COLO829 (cell line): ENCODE measurements at regions not wholly inside any gene's neighbourhood (a gene's known extent, or its start where the extent isn't known, plus 50 kb on each side); places are given as distances from the start of the nearest gene placed in this dataset.
"Not testable (repeated sequence)": the region's sequence is repeated elsewhere in the genome, so short reads cannot be mapped to it uniquely, and the experiment has no call there.

Source experiments
- DNase-seq: peaks from one replicate; pipeline ENCODE4 v3.0.0; 2012; ENCODE audit warnings: low spot score

DNA sequence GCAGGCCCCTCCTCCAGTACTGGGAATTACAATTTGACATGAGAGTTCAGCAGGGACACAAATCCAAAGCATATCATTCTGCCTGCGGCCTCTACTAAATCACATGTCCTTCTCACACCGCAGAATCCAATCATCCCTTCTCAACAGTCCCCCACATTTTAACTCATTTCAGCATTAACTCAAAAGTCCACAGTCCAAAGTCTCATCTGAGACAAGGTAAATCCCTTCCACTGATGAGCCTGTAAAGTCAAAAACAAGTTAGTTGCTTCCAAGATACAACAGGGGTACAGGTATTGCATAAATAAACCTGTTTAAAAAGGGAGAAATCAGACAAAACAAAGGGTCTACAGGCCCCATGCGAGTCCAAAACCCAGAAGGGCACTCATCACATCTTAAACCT lies 64.0 kb downstream of the EBNA1BP2 start:
- no peak for DNase-seq

- DNase-seq, result no peak
Measured at GRCh38 chr1:43107664-43108063, 64.4 kb downstream of the EBNA1BP2 start.

- DNase-seq, result no peak
Measured at GRCh38 chr1:43104027-43104763, 67.9 kb downstream of the EBNA1BP2 start.

DNA sequence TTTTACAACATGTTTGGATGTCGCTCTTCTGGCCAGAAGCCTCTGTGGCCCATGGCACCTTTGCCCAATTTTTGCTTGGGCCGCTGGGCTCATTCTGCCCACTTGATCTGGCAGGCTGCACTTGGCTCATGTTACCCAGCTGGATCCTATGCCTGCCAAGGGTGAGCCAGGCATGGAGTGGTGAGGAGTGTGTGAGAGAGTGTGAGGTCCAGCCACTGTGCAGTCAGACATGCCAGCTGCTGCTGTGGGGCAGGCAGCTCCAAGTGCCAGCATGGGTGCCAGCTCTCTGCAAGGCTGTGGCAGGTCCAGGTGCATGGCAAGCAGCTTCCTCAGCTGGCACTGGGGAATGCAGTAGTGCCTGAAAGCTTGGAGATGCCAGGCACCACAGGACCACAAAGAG lies 71.0 kb downstream of the EBNA1BP2 start:
- no peak for DNase-seq

GRCh38 chr1:43098200-43098599 lies 73.9 kb downstream of the EBNA1BP2 start:
- DNase-seq, result no peak

GRCh38 chr1:43096528-43096927 lies 75.6 kb downstream of the EBNA1BP2 start:
- not testable (repeated sequence) for DNase-seq

GRCh38 chr1:43090812-43091211 lies 81.3 kb downstream of the EBNA1BP2 start:
- DNase-seq, result not testable (repeated sequence)

DNA sequence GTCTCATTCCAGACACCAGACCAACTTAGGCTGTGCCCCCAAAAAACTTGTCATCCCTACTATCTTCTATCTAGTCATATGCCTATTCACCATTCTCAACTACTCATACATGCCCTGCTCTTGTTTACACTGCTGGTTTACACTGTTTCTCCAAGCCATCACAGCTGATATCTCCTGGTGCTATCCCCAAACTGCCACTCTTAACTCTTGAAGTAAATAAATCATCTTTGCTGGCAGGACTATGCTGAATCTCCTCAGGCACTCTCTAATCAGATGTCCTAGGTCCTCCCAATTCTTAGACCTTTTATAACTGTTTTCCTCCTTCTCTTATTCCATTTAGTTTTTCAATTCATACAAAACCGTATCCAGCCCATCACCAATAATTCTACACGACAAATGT lies 81.9 kb downstream of the EBNA1BP2 start:
- not testable (repeated sequence) for DNase-seq

- DNase-seq, result no peak
Measured at GRCh38 chr1:43083375-43083891, 88.7 kb downstream of the EBNA1BP2 start.

GRCh38 chr1:43082740-43083139 lies 89.3 kb downstream of the EBNA1BP2 start:
- no peak for DNase-seq

DNA sequence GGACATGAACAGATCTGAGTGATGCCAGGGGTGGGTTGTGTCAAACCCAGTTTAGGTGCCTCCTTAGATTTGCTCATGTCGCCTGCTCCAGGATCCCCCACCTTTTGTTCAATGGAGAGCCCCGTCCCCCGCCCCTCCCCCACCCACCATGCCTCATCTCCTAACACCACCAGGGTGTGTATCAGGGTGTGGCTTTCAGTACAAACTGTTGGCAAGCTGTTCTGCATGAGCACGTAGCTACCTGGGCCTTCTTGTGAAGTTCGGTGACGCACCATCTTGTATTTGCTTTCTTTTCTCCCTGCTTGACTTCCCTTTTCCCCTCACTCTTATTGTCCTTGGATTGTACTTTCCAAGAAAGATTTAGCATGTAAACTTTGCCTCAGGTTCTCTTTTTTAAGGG lies 94.8 kb downstream of the EBNA1BP2 start:
- no peak for DNase-seq

DNA sequence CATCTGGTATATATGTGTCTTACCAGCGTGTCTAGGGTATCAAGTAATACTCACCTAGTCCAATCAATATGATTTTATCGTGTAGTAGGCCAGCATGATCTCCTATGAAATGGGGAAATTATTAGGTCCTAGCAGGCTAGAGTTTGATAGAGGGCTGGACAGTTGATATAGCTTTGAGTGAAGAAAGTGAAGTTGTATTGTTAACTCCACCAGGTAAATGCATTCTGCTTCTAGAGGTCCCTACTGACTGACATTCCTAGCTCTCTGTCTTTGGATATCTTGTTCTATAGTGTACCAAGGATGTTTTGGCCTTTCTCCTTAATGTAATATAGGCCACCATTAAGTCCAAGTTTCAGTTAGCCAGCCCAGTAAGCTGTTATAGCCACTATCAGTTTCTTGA lies 97.4 kb downstream of the EBNA1BP2 start:
- DNase-seq, result no peak

- DNase-seq, result no peak
Measured at GRCh38 chr1:43074244-43074643, 97.8 kb downstream of the EBNA1BP2 start.

GRCh38 chr1:43073490-43074230 lies 98.4 kb downstream of the EBNA1BP2 start:
- peak; percentile 65 for DNase-seq

- DNase-seq, result no peak
Measured at GRCh38 chr1:43072314-43072713, 99.8 kb downstream of the EBNA1BP2 start.

GRCh38 chr1:43071241-43071640 lies 100.8 kb downstream of the EBNA1BP2 start:
- no peak for DNase-seq

DNA sequence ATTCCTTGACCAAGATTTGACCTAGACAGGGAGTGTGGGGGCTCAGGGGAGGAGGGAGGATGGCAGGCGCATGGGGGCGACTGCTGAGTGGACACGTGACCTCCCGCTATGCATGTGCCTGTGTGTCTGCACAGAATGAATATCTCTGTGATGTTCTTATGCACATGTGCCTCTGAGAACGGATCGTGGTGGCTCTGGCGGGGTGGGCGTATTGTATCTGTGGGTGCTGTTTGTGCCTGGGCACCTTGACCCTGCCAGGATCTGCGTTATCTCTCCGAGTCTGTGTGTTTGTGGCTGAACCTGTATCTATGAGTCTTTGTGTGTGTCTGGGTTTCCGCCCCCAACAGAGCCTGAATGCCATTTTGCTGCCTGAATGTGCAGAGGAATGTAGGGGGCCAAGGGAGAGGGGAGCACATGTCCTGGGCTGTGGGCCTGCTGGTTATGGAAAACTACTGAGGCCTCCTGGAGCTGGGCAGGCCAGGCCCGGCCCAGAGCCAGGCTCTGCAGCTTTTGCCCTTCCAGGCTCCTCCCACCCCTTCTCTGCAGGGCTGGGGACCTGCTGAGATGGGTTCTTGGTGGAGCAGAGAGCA lies 102.5 kb downstream of the EBNA1BP2 start:
- no peak for DNase-seq

DNA sequence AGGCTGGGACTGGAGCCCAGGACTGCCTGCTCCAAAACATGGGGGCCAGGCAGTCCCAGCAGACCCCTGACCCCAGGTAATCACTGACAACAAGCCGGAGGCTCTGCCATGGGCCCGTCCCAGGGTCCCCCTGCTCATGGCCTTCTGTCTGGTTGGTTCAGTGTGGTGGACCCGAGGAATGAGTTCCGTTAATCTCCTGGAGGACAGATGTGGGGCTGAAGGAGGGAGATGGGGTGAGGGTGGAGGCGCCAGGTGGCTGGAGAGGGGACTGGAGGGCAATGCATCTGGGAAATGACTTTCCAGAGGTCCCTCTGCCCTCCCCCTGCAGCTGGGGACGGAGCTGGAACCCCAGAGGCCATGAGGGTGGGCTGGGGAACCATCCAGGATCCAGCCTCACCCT lies 103.2 kb downstream of the EBNA1BP2 start:
- DNase-seq, result no peak

GRCh38 chr1:43067977-43068751 lies 103.9 kb downstream of the EBNA1BP2 start:
- no peak for DNase-seq

DNA sequence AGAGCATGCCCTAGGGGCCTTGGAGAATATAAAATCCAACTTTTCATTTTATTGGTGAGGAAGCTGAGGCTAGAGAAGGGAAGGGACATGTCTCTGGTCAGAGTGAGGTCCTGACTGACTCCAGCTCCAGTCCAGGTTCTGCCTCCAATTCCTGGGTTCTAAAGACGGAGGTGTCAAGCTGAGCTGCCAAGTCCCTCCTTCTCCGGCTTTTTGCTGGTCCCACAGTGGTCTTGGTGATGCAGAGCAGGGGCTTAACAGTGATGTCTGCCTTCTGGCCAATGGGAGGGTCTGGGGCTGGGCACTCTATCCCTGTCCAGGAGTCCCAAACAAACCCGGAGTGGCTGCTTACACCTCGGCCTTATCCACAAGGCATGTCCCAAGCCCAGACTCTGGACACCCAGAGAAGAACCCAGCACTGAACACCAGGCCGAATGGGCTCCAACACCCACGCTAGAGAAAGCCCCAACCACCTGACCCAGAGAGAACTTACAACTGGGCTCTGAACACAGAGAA lies 104.8 kb downstream of the EBNA1BP2 start:
- DNase-seq, result no peak

DNA sequence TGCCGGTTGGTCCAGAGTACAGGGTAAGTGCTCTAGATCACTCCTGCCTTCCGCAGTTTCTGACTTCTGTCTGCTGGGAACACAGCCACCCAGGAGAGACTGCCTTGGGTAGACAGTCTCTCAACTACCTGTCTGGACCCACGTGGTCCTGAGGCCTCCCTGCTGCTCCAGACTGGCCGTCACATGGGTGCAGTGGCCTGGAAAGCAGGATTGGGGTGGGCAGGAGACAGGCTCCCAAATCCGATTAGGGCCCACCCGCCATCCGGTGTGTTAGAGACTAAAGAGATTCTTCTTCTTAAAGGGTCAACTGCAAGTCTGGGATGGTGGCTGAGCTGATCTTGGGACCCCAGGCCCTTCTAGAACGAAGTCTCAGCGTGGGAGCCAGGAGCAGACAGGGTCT lies 105.5 kb downstream of the EBNA1BP2 start:
- DNase-seq, result no peak
